ENCODE measurements at regions not wholly inside any gene's neighbourhood (a gene's known extent, or its start where the extent isn't known, plus 50 kb on each side); places are given as distances from the start of the nearest gene placed in this dataset.

- no peak overlapping the region for H3K4me3 ChIP-seq
- no peak for DNase-seq (ENCODE audit: low spot score)
- no peak overlapping the region for H3K27ac ChIP-seq
- no peaks in the 10 kb centered on the region for H3K4me1 ChIP-seq (ENCODE audit: control insufficient read depth in 1 of 2, low read depth in 2 of 2)
- H3K9me3 ChIP-seq = no peaks in the 10 kb centered on the region
- ATAC-seq (ENCODE audit: insufficient number of reproducible peaks, low FRiP score, low read depth) = no peak
- no peak for TF ChIP-seq CTCF (IDR thresholded peaks at IDR 0.05)
- H3K36me3 ChIP-seq = no peaks in the 10 kb centered on the region
- H3K27me3 ChIP-seq (replicated peaks; ENCODE audit: insufficient read depth) = no peaks in the 10 kb centered on the region
Measured at GRCh38 chr12:58026897-58027891, 85.8 kb downstream of the ATP23 start.

- H3K27me3 ChIP-seq (replicated peaks; ENCODE audit: insufficient read depth) = no peaks in the 10 kb centered on the region
- no peaks in the 10 kb centered on the region for H3K9me3 ChIP-seq
- no peak overlapping the region for H3K27ac ChIP-seq
- no peaks in the 10 kb centered on the region for H3K36me3 ChIP-seq
- H3K4me1 ChIP-seq (ENCODE audit: control insufficient read depth in 1 of 2, low read depth in 2 of 2) = no peaks in the 10 kb centered on the region
- H3K4me3 ChIP-seq = no peak overlapping the region
- TF ChIP-seq CTCF (IDR thresholded peaks at IDR 0.05) = no peak
- ATAC-seq (ENCODE audit: insufficient number of reproducible peaks, low FRiP score, low read depth) (no peak), DNase-seq (ENCODE audit: low spot score) (no peak)
Measured at GRCh38 chr12:58028294-58028693, 86.9 kb downstream of the ATP23 start.

- H3K4me1 ChIP-seq (ENCODE audit: control insufficient read depth in 1 of 2, low read depth in 2 of 2) = no peaks in the 10 kb centered on the region
- H3K27ac ChIP-seq = no peak overlapping the region
- H3K4me3 ChIP-seq = no peak overlapping the region
- no peak for ATAC-seq (ENCODE audit: insufficient number of reproducible peaks, low FRiP score, low read depth)
- no peaks in the 10 kb centered on the region for H3K36me3 ChIP-seq
- no peak for DNase-seq (ENCODE audit: low spot score)
- no peak for TF ChIP-seq CTCF (IDR thresholded peaks at IDR 0.05)
- H3K9me3 ChIP-seq = no peaks in the 10 kb centered on the region
- no peaks in the 10 kb centered on the region for H3K27me3 ChIP-seq (replicated peaks; ENCODE audit: insufficient read depth)
Measured at GRCh38 chr12:58029260-58029659, 87.9 kb downstream of the ATP23 start.

- DNase-seq (ENCODE audit: low spot score) (no peak), ATAC-seq (ENCODE audit: insufficient number of reproducible peaks, low FRiP score, low read depth) (no peak)
- no peaks in the 10 kb centered on the region for H3K27me3 ChIP-seq (replicated peaks; ENCODE audit: insufficient read depth)
- no peak overlapping the region for H3K4me3 ChIP-seq
- no peaks in the 10 kb centered on the region for H3K4me1 ChIP-seq (ENCODE audit: control insufficient read depth in 1 of 2, low read depth in 2 of 2)
- H3K9me3 ChIP-seq = no peaks in the 10 kb centered on the region
- no peaks in the 10 kb centered on the region for H3K36me3 ChIP-seq
- H3K27ac ChIP-seq = no peak overlapping the region
- TF ChIP-seq CTCF (IDR thresholded peaks at IDR 0.05) = no peak
Measured at GRCh38 chr12:58030566-58031279, 89.4 kb downstream of the ATP23 start.

- H3K27ac ChIP-seq = no peak overlapping the region
- H3K36me3 ChIP-seq = no peaks in the 10 kb centered on the region
- no peak for DNase-seq (ENCODE audit: low spot score)
- H3K9me3 ChIP-seq = no peaks in the 10 kb centered on the region
- no peak for TF ChIP-seq CTCF (IDR thresholded peaks at IDR 0.05)
- H3K4me3 ChIP-seq = no peak overlapping the region
- H3K27me3 ChIP-seq (replicated peaks; ENCODE audit: insufficient read depth) = no peaks in the 10 kb centered on the region
- no peak for ATAC-seq (ENCODE audit: insufficient number of reproducible peaks, low FRiP score, low read depth)
- H3K4me1 ChIP-seq (ENCODE audit: control insufficient read depth in 1 of 2, low read depth in 2 of 2) = no peaks in the 10 kb centered on the region
Measured at GRCh38 chr12:58032156-58032555, 90.8 kb downstream of the ATP23 start.

All from thoracic aorta (tissue), 2 donors.